PFSK-1 (cell line): ENCODE measurements at regions not wholly inside any gene's neighbourhood (a gene's known extent, or its start where the extent isn't known, plus 50 kb on each side); places are given as distances from the start of the nearest gene placed in this dataset.

Source experiments
- FOXP2 ChIP-seq: optimal IDR thresholded peaks from 2 replicates; pipeline ENCODE3; 2011; ENCODE audit warnings: borderline replicate concordance, control low read depth, inconsistent platforms; ENCODE audit not compliant: insufficient read depth; ENCODE audit errors: extremely low read length, extremely low read depth
- POLR2AphosphoS5 ChIP-seq: IDR thresholded peaks from 2 replicates; pipeline ENCODE4 v1.6.1; 2012; ENCODE audit warnings: low read depth, mild to moderate bottlenecking, control low read depth, low read length, moderate library complexity
- SIN3A ChIP-seq: IDR thresholded peaks from 2 replicates; pipeline ENCODE4 v1.6.1; 2012; ENCODE audit warnings: mild to moderate bottlenecking, low read length, moderate library complexity, borderline replicate concordance; ENCODE audit not compliant: insufficient read depth
- TAF1 ChIP-seq: IDR thresholded peaks from 2 replicates; pipeline ENCODE4 v1.6.1; 2012; ENCODE audit warnings: low read length, control low read depth, borderline replicate concordance; ENCODE audit not compliant: insufficient read depth
- TF ChIP-seq, protein P1 (sequence below), 2 experiments: IDR thresholded peaks; 2 replicates each; pipeline versions ENCODE4 v1.6.1 to v1.8.0; 2011 to 2012; ENCODE audit warnings: low read depth in 2 of 2, low read length in 2 of 2, control low read depth in 1 of 2, inconsistent platforms in 1 of 2, mild to moderate bottlenecking in 1 of 2, moderate library complexity in 1 of 2; ENCODE audit not compliant: insufficient read depth in 1 of 2

DNA sequence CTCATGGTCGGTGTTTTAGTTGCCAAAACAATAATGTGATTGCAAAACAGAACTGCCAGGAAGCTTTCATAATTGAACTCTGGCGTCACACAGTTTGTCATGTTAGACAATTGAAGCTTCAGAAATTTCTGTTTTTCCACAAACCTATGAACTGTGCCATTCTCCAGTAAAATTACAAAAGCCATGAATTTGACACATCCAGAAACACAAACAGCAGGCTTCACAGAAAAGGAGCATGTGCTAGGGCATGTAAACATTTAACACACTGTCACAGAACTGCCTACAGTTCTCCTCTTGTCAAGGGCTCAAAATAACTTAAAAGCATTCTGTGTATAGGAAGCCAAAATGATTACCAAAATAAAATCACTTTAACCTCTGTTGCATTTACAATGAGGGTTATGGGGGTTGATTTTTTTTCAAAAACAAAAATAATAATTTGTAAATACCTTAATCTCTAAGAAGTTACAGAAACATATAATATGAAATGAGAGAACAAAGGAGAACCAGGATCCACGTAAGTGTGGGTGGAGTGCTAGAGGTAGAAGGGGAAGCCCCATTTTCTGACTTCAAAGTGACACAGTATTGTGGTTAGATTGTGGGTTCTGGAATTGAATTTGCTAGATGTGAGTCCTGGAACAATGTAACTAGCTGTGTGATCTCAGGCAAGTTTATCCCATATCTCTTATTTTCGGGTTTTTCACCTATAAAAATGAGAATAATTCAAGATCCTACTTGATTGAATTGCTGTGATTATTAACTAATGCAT, 295.0 kb downstream of the CENPC start:
- TF ChIP-seq SIN3A, result no peak
- TF ChIP-seq, protein P1, sequence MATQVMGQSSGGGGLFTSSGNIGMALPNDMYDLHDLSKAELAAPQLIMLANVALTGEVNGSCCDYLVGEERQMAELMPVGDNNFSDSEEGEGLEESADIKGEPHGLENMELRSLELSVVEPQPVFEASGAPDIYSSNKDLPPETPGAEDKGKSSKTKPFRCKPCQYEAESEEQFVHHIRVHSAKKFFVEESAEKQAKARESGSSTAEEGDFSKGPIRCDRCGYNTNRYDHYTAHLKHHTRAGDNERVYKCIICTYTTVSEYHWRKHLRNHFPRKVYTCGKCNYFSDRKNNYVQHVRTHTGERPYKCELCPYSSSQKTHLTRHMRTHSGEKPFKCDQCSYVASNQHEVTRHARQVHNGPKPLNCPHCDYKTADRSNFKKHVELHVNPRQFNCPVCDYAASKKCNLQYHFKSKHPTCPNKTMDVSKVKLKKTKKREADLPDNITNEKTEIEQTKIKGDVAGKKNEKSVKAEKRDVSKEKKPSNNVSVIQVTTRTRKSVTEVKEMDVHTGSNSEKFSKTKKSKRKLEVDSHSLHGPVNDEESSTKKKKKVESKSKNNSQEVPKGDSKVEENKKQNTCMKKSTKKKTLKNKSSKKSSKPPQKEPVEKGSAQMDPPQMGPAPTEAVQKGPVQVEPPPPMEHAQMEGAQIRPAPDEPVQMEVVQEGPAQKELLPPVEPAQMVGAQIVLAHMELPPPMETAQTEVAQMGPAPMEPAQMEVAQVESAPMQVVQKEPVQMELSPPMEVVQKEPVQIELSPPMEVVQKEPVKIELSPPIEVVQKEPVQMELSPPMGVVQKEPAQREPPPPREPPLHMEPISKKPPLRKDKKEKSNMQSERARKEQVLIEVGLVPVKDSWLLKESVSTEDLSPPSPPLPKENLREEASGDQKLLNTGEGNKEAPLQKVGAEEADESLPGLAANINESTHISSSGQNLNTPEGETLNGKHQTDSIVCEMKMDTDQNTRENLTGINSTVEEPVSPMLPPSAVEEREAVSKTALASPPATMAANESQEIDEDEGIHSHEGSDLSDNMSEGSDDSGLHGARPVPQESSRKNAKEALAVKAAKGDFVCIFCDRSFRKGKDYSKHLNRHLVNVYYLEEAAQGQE (IDR thresholded peaks at IDR 0.05; ENCODE audit: insufficient read depth in 1 of 2, low read depth in 2 of 2, low read length in 2 of 2), result no peak
- TF ChIP-seq TAF1, result no peak
- no peak for TF ChIP-seq FOXP2
- TF ChIP-seq POLR2AphosphoS5, result no peak

DNA sequence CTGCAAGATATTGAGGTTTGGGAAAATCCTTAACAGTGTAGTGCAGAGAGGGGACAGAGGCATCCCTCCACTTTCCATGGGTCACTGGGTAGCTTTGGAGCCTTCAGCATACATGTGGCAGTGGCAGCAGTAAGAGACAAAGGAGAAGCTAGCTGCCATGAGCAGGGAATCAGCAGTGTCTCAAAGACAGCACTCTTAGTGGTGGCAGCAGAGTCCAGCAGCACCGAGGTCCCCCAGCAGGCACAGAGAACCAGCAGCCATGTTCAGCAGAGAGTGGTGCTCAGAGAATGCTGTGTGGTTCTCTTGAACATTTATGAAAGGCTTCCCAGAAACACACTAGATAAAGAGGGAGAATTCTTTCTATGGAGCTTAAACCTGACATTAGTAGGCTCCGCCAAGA, 308.5 kb downstream of the CENPC start:
- TF ChIP-seq TAF1 (no peak), FOXP2 (no peak)

DNA sequence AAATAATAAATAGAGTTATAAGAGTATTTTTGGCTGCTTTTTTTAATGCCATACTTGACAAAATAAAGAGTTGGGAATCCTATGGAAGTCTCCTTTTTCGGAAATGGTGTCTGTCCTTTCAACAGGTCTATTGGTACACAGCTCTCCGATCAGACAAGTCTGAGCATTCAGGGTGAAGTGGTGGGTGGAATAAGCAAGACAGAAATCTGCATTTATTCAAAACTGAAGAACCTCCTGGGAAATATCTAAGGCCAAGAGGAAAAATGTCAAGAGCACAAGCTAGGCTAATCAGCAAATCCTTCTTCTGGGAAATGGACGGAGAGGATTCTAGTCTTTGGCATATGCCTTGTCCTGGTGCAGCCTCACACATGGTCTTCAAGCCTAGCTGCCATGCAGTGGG, 309.0 kb downstream of the CENPC start:
- TF ChIP-seq FOXP2, result no peak
- no peak for TF ChIP-seq POLR2AphosphoS5
- TF ChIP-seq, protein P1 (IDR thresholded peaks at IDR 0.05; ENCODE audit: insufficient read depth in 1 of 2, low read depth in 2 of 2, low read length in 2 of 2), result no peak
- no peak for TF ChIP-seq TAF1
- TF ChIP-seq SIN3A, result no peak

DNA sequence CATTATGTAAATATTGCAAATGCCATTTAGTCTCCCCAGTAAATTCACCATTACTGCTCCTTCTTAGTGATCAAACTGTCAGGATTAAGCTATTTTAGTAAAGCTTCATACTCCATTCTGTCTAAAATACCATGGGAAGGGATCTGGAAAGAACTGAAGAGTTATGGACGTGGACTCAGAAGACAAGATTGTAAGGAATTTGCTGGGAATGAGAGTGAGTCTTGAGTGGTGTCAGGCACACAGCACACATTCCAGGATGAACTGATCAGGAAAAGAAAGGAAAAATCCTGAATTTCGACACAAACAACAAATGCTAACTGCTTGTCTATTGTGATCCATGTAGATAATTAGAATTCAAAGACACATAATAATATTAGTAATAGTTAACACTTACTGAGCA, 311.0 kb downstream of the CENPC start:
- no peak for TF ChIP-seq SIN3A
- TF ChIP-seq, protein P1 (IDR thresholded peaks at IDR 0.05; ENCODE audit: insufficient read depth in 1 of 2, low read depth in 2 of 2, low read length in 2 of 2), result no peak
- no peak for TF ChIP-seq FOXP2

DNA sequence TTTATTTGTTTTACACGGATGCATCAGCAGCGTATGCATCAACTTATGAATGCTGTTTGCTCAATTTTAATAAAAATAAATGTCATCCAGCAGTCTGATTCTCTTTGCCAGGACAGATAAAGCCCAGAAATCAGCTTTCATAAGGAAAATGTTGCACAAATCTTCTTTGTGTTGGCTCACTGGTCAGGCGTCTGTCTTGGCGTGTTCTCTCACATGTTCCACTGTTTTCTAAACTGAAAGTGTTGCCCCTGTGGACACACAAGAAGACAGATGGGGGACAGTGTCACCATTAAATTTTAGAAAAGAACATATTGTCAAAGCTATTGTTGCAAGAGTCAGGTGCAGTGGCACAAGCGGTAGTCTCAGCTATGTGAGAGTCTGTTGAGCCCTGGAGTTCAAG, 316.2 kb downstream of the CENPC start:
- no peak for TF ChIP-seq POLR2AphosphoS5
- no peak for TF ChIP-seq SIN3A

DNA sequence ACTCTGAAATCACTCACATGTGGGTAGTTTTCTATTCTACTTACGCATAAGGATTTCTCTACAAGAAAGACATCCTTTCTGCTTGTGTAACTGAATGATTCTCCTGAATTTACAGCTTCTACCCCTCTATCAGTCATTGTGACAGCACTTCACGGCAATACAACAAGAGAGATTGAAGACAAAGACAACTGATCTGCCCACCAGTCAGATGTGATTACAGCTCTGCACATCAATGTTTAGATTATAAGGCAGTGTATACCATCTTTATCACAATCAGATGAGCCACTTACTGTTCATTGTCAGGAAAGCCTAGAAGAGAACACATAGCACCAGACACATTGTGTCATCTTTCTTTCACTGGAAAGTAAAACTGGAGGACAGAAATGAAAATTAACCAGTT, 324.4 kb downstream of the CENPC start:
- TF ChIP-seq SIN3A (no peak), POLR2AphosphoS5 (no peak), FOXP2 (no peak), TAF1 (no peak)
- TF ChIP-seq, protein P1 (IDR thresholded peaks at IDR 0.05; ENCODE audit: insufficient read depth in 1 of 2, low read depth in 2 of 2, low read length in 2 of 2), result no peak
